Thymus (tissue), 11 donors: ENCODE measurements at regions not wholly inside any gene's neighbourhood (a gene's known extent, or its start where the extent isn't known, plus 50 kb on each side); places are given as distances from the start of the nearest gene placed in this dataset.
A peak's percentile ranks its signal among the peaks of the same experiment; 100 is the strongest.

Experiments used
- DNase-seq, 9 donors: peaks; one replicate each; pipeline ENCODE4 v3.0.0-alpha.2; 2013; ENCODE audit warnings: low spot score in 9 of 9, low read depth in 6 of 9, missing footprints in 1 of 9
- H3K27ac ChIP-seq, 2 donors: one replicate each; pipeline ENCODE4 v1.5.1; 2013; ENCODE audit warnings: control low read depth in 1 of 2, low read depth in 1 of 2, low read length in 1 of 2, mild to moderate bottlenecking in 1 of 2, moderate library complexity in 1 of 2
- H3K27me3 ChIP-seq, 2 donors: one replicate each; pipeline ENCODE4 v1.5.1; 2013; ENCODE audit warnings: low read length in 1 of 2; ENCODE audit not compliant: control insufficient read depth in 2 of 2, insufficient read depth in 1 of 2
- H3K36me3 ChIP-seq, 2 donors: one replicate each; pipeline ENCODE4 v1.5.1; 2013; ENCODE audit warnings: low read length in 1 of 2, mild to moderate bottlenecking in 1 of 2, moderate library complexity in 1 of 2; ENCODE audit not compliant: control insufficient read depth in 2 of 2, insufficient read depth in 2 of 2
- H3K4me1 ChIP-seq, 2 donors: one replicate each; pipeline ENCODE4 v1.5.1; 2013; ENCODE audit warnings: low read length in 2 of 2; ENCODE audit not compliant: control insufficient read depth in 2 of 2, insufficient read depth in 2 of 2
- H3K4me3 ChIP-seq, 2 donors: one replicate each; pipeline ENCODE4 v1.5.1; 2013; ENCODE audit warnings: low read length in 2 of 2, control low read depth in 1 of 2, mild to moderate bottlenecking in 1 of 2
- H3K9me3 ChIP-seq, 2 donors: one replicate each; pipeline ENCODE4 v1.5.1; 2013; ENCODE audit warnings: low read length in 1 of 2, mild to moderate bottlenecking in 1 of 2; ENCODE audit not compliant: control insufficient read depth in 2 of 2, insufficient read depth in 1 of 2
- WGBS: extraction: QIAGEN DNeasy Blood & Tissue Kit; methylation state at CpG from one replicate; pipeline ENCODE4 v1.1.7; 2013; 5-methylcytosine and 5-hydroxymethylcytosine counted together
- donor health status: healthy.

GRCh38 chr12:14129611-14130195 lies 148.3 kb upstream of the GRIN2B start:
- Histone ChIP-seq H3K36me3 (no peaks in the 10 kb centered on the region), H3K9me3 (peaks cover 0 to 3% of the 10 kb centered on the region in 2 donors), H3K27me3 (no peaks in the 10 kb centered on the region), H3K27ac (no peak overlapping the region), H3K4me1 (no peaks in the 10 kb centered on the region), H3K4me3 (no peak overlapping the region)
- no peak for DNase-seq
- WGBS: 89% methylated on average over 12 of the region's 12 CpGs

GRCh38 chr12:14135996-14136395 lies 154.6 kb upstream of the GRIN2B start:
- 98% methylated on average over 2 of the region's 2 CpGs for WGBS

GRCh38 chr12:14138495-14138894 lies 157.1 kb upstream of the GRIN2B start:
- Histone ChIP-seq H3K27me3 (no peaks in the 10 kb centered on the region), H3K9me3 (no peaks in the 10 kb centered on the region), H3K36me3 (no peaks in the 10 kb centered on the region), H3K27ac (no peak overlapping the region), H3K4me3 (no peak overlapping the region), H3K4me1 (no peaks in the 10 kb centered on the region)
- 72% methylated on average over 6 of the region's 6 CpGs for WGBS
- no peak for DNase-seq

More at GRCh38 chr12:14135996-14136395, 154.6 kb upstream of the GRIN2B start:
- H3K27me3 ChIP-seq: no peaks in the 10 kb centered on the region
- H3K4me3 ChIP-seq: no peak overlapping the region
- H3K36me3 ChIP-seq: no peaks in the 10 kb centered on the region
- no peak for DNase-seq
- no peaks in the 10 kb centered on the region for H3K4me1 ChIP-seq
- no peaks in the 10 kb centered on the region for H3K9me3 ChIP-seq
- H3K27ac ChIP-seq: no peak overlapping the region

- DNase-seq: no peak
- no peak overlapping the region for H3K27ac ChIP-seq
- 71% methylated on average over 6 of the region's 6 CpGs for WGBS
These were observed 167.3 kb upstream of the GRIN2B start for GRCh38 chr12:14148489-14149270.

GRCh38 chr12:14153803-14154202 lies 172.4 kb upstream of the GRIN2B start:
- Histone ChIP-seq H3K4me3 (no peak overlapping the region), H3K9me3 (no peaks in the 10 kb centered on the region), H3K36me3 (no peaks in the 10 kb centered on the region), H3K4me1 (no peaks in the 10 kb centered on the region), H3K27me3 (no peaks in the 10 kb centered on the region), H3K27ac (no peak overlapping the region)
- 86% methylated on average over 1 of the region's 1 CpG for WGBS
- DNase-seq: no peak

More at GRCh38 chr12:14148489-14149270, 167.3 kb upstream of the GRIN2B start:
- Histone ChIP-seq H3K4me3 (no peak overlapping the region), H3K27me3 (no peaks in the 10 kb centered on the region), H3K36me3 (no peaks in the 10 kb centered on the region), H3K4me1 (no peaks in the 10 kb centered on the region), H3K9me3 (no peaks in the 10 kb centered on the region)

- Histone ChIP-seq H3K36me3 (no peaks in the 10 kb centered on the region), H3K9me3 (no peaks in the 10 kb centered on the region), H3K4me1 (no peaks in the 10 kb centered on the region), H3K4me3 (no peak overlapping the region), H3K27me3 (no peaks in the 10 kb centered on the region), H3K27ac (no peak overlapping the region)
- no peak for DNase-seq
- 61% methylated on average over 2 of the region's 2 CpGs for WGBS
These were observed 175.2 kb upstream of the GRIN2B start for GRCh38 chr12:14156606-14157005.

GRCh38 chr12:14157088-14157747 lies 175.8 kb upstream of the GRIN2B start:
- WGBS: 93% methylated on average over 3 of the region's 3 CpGs

GRCh38 chr12:14164266-14164665 lies 182.9 kb upstream of the GRIN2B start:
- H3K27ac ChIP-seq: no peak overlapping the region
- no peak overlapping the region for H3K4me3 ChIP-seq
- no peak for DNase-seq
- 94% methylated on average over 8 of the region's 8 CpGs for WGBS
- H3K36me3 ChIP-seq: no peaks in the 10 kb centered on the region
- no peaks in the 10 kb centered on the region for H3K27me3 ChIP-seq
- H3K4me1 ChIP-seq: no peaks in the 10 kb centered on the region
- H3K9me3 ChIP-seq: no peaks in the 10 kb centered on the region

More at GRCh38 chr12:14157088-14157747, 175.8 kb upstream of the GRIN2B start:
- H3K9me3 ChIP-seq: no peaks in the 10 kb centered on the region
- no peaks in the 10 kb centered on the region for H3K27me3 ChIP-seq
- no peak overlapping the region for H3K4me3 ChIP-seq
- no peaks in the 10 kb centered on the region for H3K4me1 ChIP-seq
- no peak for DNase-seq
- no peak overlapping the region for H3K27ac ChIP-seq
- H3K36me3 ChIP-seq: no peaks in the 10 kb centered on the region

GRCh38 chr12:14167005-14167628 lies 185.7 kb upstream of the GRIN2B start:
- H3K9me3 ChIP-seq: no peaks in the 10 kb centered on the region
- H3K4me1 ChIP-seq: no peaks in the 10 kb centered on the region
- H3K36me3 ChIP-seq: no peaks in the 10 kb centered on the region
- WGBS: 4% methylated on average over 4 of the region's 4 CpGs
- H3K27me3 ChIP-seq: no peaks in the 10 kb centered on the region
- H3K4me3 ChIP-seq: no peak overlapping the region
- no peak overlapping the region for H3K27ac ChIP-seq
- peak in 6 of 9 donors; percentile 12 to 47 (median 26) for DNase-seq
